ENCODE measurements at regions not wholly inside any gene's neighbourhood (a gene's known extent, or its start where the extent isn't known, plus 50 kb on each side); places are given as distances from the start of the nearest gene placed in this dataset.

- TF ChIP-seq CTCF (IDR thresholded peaks at IDR 0.05) (no peak), POLR2A (IDR thresholded peaks at IDR 0.05) (no peak)
Observed at GRCh38 chr6:126955621-126956020, 162.8 kb upstream of the RSPO3 start.
